Endodermal cell (in vitro differentiated cells): ENCODE measurements at regions not wholly inside any gene's neighbourhood (a gene's known extent, or its start where the extent isn't known, plus 50 kb on each side); places are given as distances from the start of the nearest gene placed in this dataset.

Experiments
- DNase-seq: peaks from one replicate; pipeline ENCODE4 v3.0.0-alpha.2; 2017
- H3K27ac ChIP-seq: 2 replicates; pipeline ENCODE4 v1.5.1; 2013; ENCODE audit warnings: mild to moderate bottlenecking, low read depth, low read length, moderate library complexity
- H3K27me3 ChIP-seq: 2 replicates; pipeline ENCODE4 v1.6.1; 2013; ENCODE audit warnings: mild to moderate bottlenecking, low read length, moderate library complexity; ENCODE audit not compliant: insufficient read depth, control insufficient read depth, poor library complexity, severe bottlenecking
- H3K36me3 ChIP-seq: 2 replicates; pipeline ENCODE4 v1.7.0; 2013; ENCODE audit warnings: mild to moderate bottlenecking, low read length, moderate library complexity; ENCODE audit not compliant: control insufficient read depth, insufficient read depth
- H3K4me1 ChIP-seq: one replicate; pipeline ENCODE4 v1.7.0; 2013; ENCODE audit warnings: low read length; ENCODE audit not compliant: control insufficient read depth, insufficient read depth
- H3K4me3 ChIP-seq: 2 replicates; pipeline ENCODE4 v1.5.1; 2013; ENCODE audit warnings: mild to moderate bottlenecking, low read length, moderate library complexity
- H3K9ac ChIP-seq: 2 replicates; pipeline ENCODE4 v1.6.1; 2013; ENCODE audit warnings: mild to moderate bottlenecking, low read length, moderate library complexity; ENCODE audit not compliant: poor library complexity, severe bottlenecking; ENCODE audit errors: extremely low read depth
- H3K9me3 ChIP-seq: 2 replicates; pipeline ENCODE4 v1.6.1; 2013; ENCODE audit warnings: mild to moderate bottlenecking, low read length, moderate library complexity; ENCODE audit not compliant: control insufficient read depth
- H3K27ac Mint-ChIP-seq: 2 replicates; pipeline ENCODE4 v1.8.0; 2020; ENCODE audit warnings: mixed read lengths
- H3K27me3 Mint-ChIP-seq: 2 replicates; pipeline ENCODE4 v1.8.0; 2021; ENCODE audit warnings: mild to moderate bottlenecking, mixed read lengths; ENCODE audit not compliant: insufficient read depth
- H3K36me3 Mint-ChIP-seq: 2 replicates; pipeline ENCODE4 v1.8.0; 2020; ENCODE audit warnings: low read depth, mixed read lengths
- H3K4me1 Mint-ChIP-seq: 2 replicates; pipeline ENCODE4 v1.8.0; 2020; ENCODE audit warnings: mixed read lengths
- H3K4me3 Mint-ChIP-seq: 2 replicates; pipeline ENCODE4 v1.8.0; 2020; ENCODE audit warnings: mild to moderate bottlenecking, moderate library complexity, mixed read lengths
- H3K9me3 Mint-ChIP-seq: 2 replicates; pipeline ENCODE4 v1.8.0; 2020; ENCODE audit warnings: mild to moderate bottlenecking, mixed read lengths
- CTCF ChIP-seq: fragments of 200-600 bp; sonication (generic); conservative IDR thresholded peaks from 2 replicates; pipeline ENCODE4 v1.5.0; 2021; ENCODE audit warnings: antibody characterized with exemption, mild to moderate bottlenecking
- WGBS, 2 experiments: methylation state at CpG; one replicate each; pipeline versions ENCODE4 v1.1.5 to v1.1.7; 2013; ENCODE audit warnings: missing lambda C conversion rate in 2 of 2, mixed read lengths in 1 of 2; ENCODE audit not compliant: insufficient coverage in 1 of 2, insufficient read length in 1 of 2; 5-methylcytosine and 5-hydroxymethylcytosine counted together

DNA sequence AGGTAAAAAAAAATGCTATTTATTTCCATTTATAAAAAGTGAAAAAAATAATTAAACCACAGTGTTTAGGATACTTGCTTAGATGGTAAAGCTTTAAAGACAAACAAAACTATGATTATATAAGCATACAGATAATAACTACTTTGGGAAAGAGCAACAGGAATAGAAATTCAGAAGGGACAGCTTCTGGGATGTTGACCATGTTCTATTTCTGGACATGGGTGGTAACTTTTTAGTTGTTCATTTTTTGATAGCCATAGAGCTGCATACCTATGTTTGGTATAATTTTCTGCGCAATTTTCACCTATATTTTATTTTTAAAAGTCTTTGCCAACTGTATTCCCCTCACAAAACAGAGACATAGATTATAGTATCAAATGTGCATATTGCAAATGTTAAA, 572.0 kb upstream of the NR2F2 start:
- 100% methylated on average over 1 of the region's 1 CpG; no CpG with 5 or more reads in 1 of the 2 experiments for WGBS, 2 experiments
- Mint-ChIP-seq H3K4me1 (peaks cover 25% of the 10 kb centered on the region), H3K27me3 (peaks cover 4% of the 10 kb centered on the region), H3K4me3 (no peak overlapping the region), H3K9me3 (no peaks in the 10 kb centered on the region), H3K27ac (no peak overlapping the region), H3K36me3 (no peaks in the 10 kb centered on the region)
- Histone ChIP-seq H3K9me3 (no peaks in the 10 kb centered on the region), H3K9ac (no peak overlapping the region), H3K27me3 (no peaks in the 10 kb centered on the region), H3K4me1 (peaks cover 9% of the 10 kb centered on the region), H3K27ac (no peak overlapping the region), H3K4me3 (no peak overlapping the region), H3K36me3 (no peaks in the 10 kb centered on the region)
- no peak for TF ChIP-seq CTCF
- DNase-seq, result no peak

GRCh38 chr15:95758851-95759250, 571.6 kb upstream of the NR2F2 start:
- Mint-ChIP-seq H3K4me3 (no peak overlapping the region), H3K27ac (no peak overlapping the region), H3K27me3 (peaks cover 4% of the 10 kb centered on the region), H3K9me3 (no peaks in the 10 kb centered on the region), H3K4me1 (peaks cover 25% of the 10 kb centered on the region), H3K36me3 (no peaks in the 10 kb centered on the region)
- TF ChIP-seq CTCF, result no peak
- no peak overlapping the region for H3K27ac ChIP-seq
- H3K4me1 ChIP-seq, result peaks cover 9% of the 10 kb centered on the region
- no peak overlapping the region for H3K4me3 ChIP-seq
- no peaks in the 10 kb centered on the region for H3K9me3 ChIP-seq
- 95 to 97% methylated on average over 2 of the region's 2 CpGs for WGBS, 2 experiments
- no peaks in the 10 kb centered on the region for H3K36me3 ChIP-seq
- H3K9ac ChIP-seq, result no peak overlapping the region
- DNase-seq, result no peak
- H3K27me3 ChIP-seq, result no peaks in the 10 kb centered on the region

DNA sequence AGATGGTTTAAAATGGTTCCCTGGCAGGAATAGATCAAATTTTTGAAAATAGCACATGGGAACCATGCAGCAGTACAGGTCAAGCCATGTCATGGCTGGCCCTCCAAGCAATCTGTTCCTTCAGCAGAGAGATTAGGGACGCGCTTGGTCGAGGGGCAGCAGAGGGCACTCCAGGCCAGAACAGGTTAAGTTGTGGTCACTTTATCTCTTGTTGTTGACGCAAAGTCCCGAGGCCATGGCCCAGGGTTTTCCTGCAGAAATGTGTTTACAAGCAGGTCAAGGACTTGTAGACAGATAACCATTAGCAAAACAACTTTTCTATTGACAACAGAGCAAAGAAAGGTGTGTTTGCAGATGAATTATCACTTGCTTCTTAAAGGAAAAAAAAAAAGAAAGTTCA, 570.0 kb upstream of the NR2F2 start:
- Mint-ChIP-seq H3K9me3 (no peaks in the 10 kb centered on the region), H3K27ac (no peak overlapping the region), H3K4me1 (peaks cover 25% of the 10 kb centered on the region), H3K36me3 (no peaks in the 10 kb centered on the region), H3K27me3 (peaks cover 8% of the 10 kb centered on the region), H3K4me3 (no peak overlapping the region)
- Histone ChIP-seq H3K36me3 (no peaks in the 10 kb centered on the region), H3K27me3 (no peaks in the 10 kb centered on the region), H3K9ac (no peak overlapping the region), H3K27ac (no peak overlapping the region), H3K4me3 (no peak overlapping the region), H3K4me1 (peaks cover 9% of the 10 kb centered on the region), H3K9me3 (no peaks in the 10 kb centered on the region)
- 26 to 27% methylated on average over 3 to 5 of the region's 5 CpGs for WGBS, 2 experiments
- TF ChIP-seq CTCF, result peak; percentile 78
- DNase-seq, result peak; percentile 86
